PFSK-1 (cell line): ENCODE measurements at regions not wholly inside any gene's neighbourhood (a gene's known extent, or its start where the extent isn't known, plus 50 kb on each side); places are given as distances from the start of the nearest gene placed in this dataset.

Source experiments
- SIN3A ChIP-seq: IDR thresholded peaks from 2 replicates; pipeline ENCODE4 v1.6.1; 2012; ENCODE audit warnings: mild to moderate bottlenecking, low read length, moderate library complexity, borderline replicate concordance; ENCODE audit not compliant: insufficient read depth
- TAF1 ChIP-seq: IDR thresholded peaks from 2 replicates; pipeline ENCODE4 v1.6.1; 2012; ENCODE audit warnings: low read length, control low read depth, borderline replicate concordance; ENCODE audit not compliant: insufficient read depth

GRCh38 chr11:127191689-127192088 is 191.1 kb upstream of the KIRREL3 start:
- TF ChIP-seq SIN3A, result no peak
- no peak for TF ChIP-seq TAF1
